H1 (cell line): ENCODE measurements at regions not wholly inside any gene's neighbourhood (a gene's known extent, or its start where the extent isn't known, plus 50 kb on each side); places are given as distances from the start of the nearest gene placed in this dataset.

ENCODE experiments used
- CTCF ChIA-PET: fragments of 300-600 bp; sonication (Branson Sonifier 250); formaldehyde crosslinking; loops from one replicate; lab custom pipeline; 2021; ENCODE audit not compliant: partially characterized antibody; lab: Charles Lee
- POLR2A ChIA-PET: fragments of 300-600 bp; sonication (Branson Sonifier 250); formaldehyde crosslinking; loops from one replicate; lab custom pipeline; 2021; ENCODE audit warnings: inconsistent platforms; ENCODE audit not compliant: partially characterized antibody; lab: Charles Lee
- DNase-seq, 2 experiments: peaks; one replicate each; pipeline versions ENCODE4 v3.0.0 to v3.0.0-alpha.2; 2010 to 2022; ENCODE audit warnings: low spot score in 2 of 2, low read depth in 1 of 2, mixed read lengths in 1 of 2
- FAIRE-seq: peaks from 2 replicates; lab custom pipeline; 2011; peaks lifted over from hg19 to GRCh38; lab: Jason Lieb, UNC
- H2AFZ ChIP-seq: 2 replicates; pipeline ENCODE4 v1.8.1; 2012; ENCODE audit warnings: low read length, inconsistent platforms
- H2AK5ac ChIP-seq: 2 replicates; pipeline ENCODE4 v1.6.1; 2013; ENCODE audit warnings: low read depth, low read length
- H2BK120ac ChIP-seq: replicated peaks from 2 replicates; pipeline ENCODE3; 2013; ENCODE audit warnings: low read depth, low read length, inconsistent platforms
- H2BK12ac ChIP-seq: 2 replicates; pipeline ENCODE4 v1.6.1; 2013; ENCODE audit warnings: low read depth, low read length
- H2BK15ac ChIP-seq: 2 replicates; pipeline ENCODE4 v1.6.1; 2013; ENCODE audit warnings: low read length
- H2BK20ac ChIP-seq: 2 replicates; pipeline ENCODE4 v1.6.1; 2013; ENCODE audit warnings: low read length
- H2BK5ac ChIP-seq: 2 replicates; pipeline ENCODE4 v1.6.1; 2013; ENCODE audit warnings: low read depth, low read length
- H3K14ac ChIP-seq: 2 replicates; pipeline ENCODE4 v1.6.1; 2013; ENCODE audit warnings: inconsistent platforms; ENCODE audit not compliant: insufficient read length
- H3K18ac ChIP-seq: 2 replicates; pipeline ENCODE4 v1.6.1; 2013; ENCODE audit warnings: low read length; ENCODE audit errors: extremely low read depth
- H3K23ac ChIP-seq: 2 replicates; pipeline ENCODE4 v1.6.1; 2013; ENCODE audit warnings: inconsistent platforms; ENCODE audit not compliant: insufficient read length
- H3K23me2 ChIP-seq: 2 replicates; pipeline ENCODE4 v1.6.1; 2013; ENCODE audit warnings: low read depth, low read length
- H3K27ac ChIP-seq: 2 replicates; pipeline ENCODE4 v1.6.1; 2011; ENCODE audit warnings: low read depth, low read length, inconsistent platforms
- H3K27me3 ChIP-seq, 4 experiments: replicated peaks in 1 of 4; 1 replicate in 1 of 4; 2 replicates in 3 of 4; pipeline versions ENCODE4 v1.6.1 to v1.8.1; 2011 to 2013; ENCODE audit warnings: low read length in 3 of 4, mild to moderate bottlenecking in 3 of 4, inconsistent platforms in 2 of 4, mixed read lengths in 2 of 4, moderate library complexity in 1 of 4; ENCODE audit not compliant: control insufficient read depth in 3 of 4, insufficient read depth in 3 of 4; ENCODE audit errors: extremely low read depth in 1 of 4
- H3K36me3 ChIP-seq, 4 experiments: 2 replicates each; pipeline versions ENCODE4 v1.6.1 to v1.8.1; 2011 to 2013; ENCODE audit warnings: mild to moderate bottlenecking in 4 of 4, low read length in 3 of 4, moderate library complexity in 2 of 4, control low read depth in 1 of 4, inconsistent platforms in 1 of 4; ENCODE audit not compliant: insufficient read depth in 4 of 4, control insufficient read depth in 2 of 4
- H3K4ac ChIP-seq: replicated peaks from 2 replicates; pipeline ENCODE3; 2013; ENCODE audit warnings: low read length, low read depth, mixed read lengths, inconsistent platforms; ENCODE audit not compliant: insufficient read length
- H3K4me1 ChIP-seq, 4 experiments: replicated peaks in 1 of 4; 1 replicate in 1 of 4; 2 replicates in 3 of 4; pipeline versions ENCODE4 v1.6.1 to v1.8.1; 2011 to 2013; ENCODE audit warnings: low read length in 3 of 4, inconsistent platforms in 2 of 4, mixed read lengths in 1 of 4; ENCODE audit not compliant: insufficient read depth in 4 of 4, control insufficient read depth in 3 of 4
- H3K4me2 ChIP-seq, 2 experiments: 2 replicates each; pipeline versions ENCODE4 v1.6.1 to v1.8.1; 2011 to 2013; ENCODE audit warnings: low read depth in 2 of 2, low read length in 2 of 2, control low read depth in 1 of 2, inconsistent platforms in 1 of 2, mild to moderate bottlenecking in 1 of 2; ENCODE audit not compliant: insufficient read depth in 1 of 2
- H3K4me3 ChIP-seq, 4 experiments: fragments of 200-600, 300-600 bp in 1 of 4; sonication (generic), shearing (Covaris generic), sonication (Bioruptor Twin) in 1 of 4; 2 replicates each; pipeline versions ENCODE4 v1.5.1 to v1.8.1; 2011 to 2016; ENCODE audit warnings: low read length in 4 of 4, low read depth in 3 of 4, control low read depth in 2 of 4, inconsistent platforms in 2 of 4, mild to moderate bottlenecking in 2 of 4, mixed read lengths in 1 of 4, moderate library complexity in 1 of 4; ENCODE audit not compliant: insufficient read depth in 2 of 4; ENCODE audit errors: extremely low read depth in 1 of 4
- H3K56ac ChIP-seq: replicated peaks from 2 replicates; pipeline ENCODE3; 2013; ENCODE audit warnings: low read depth, mild to moderate bottlenecking, mixed read lengths, low read length, inconsistent platforms; ENCODE audit not compliant: insufficient read length
- H3K79me1 ChIP-seq: 2 replicates; pipeline ENCODE4 v1.6.1; 2013; ENCODE audit warnings: low read depth, low read length, control low read depth
- H3K79me2 ChIP-seq, 2 experiments: 2 replicates each; pipeline versions ENCODE4 v1.6.1 to v1.8.1; 2012 to 2013; ENCODE audit warnings: low read length in 2 of 2, mild to moderate bottlenecking in 2 of 2, inconsistent platforms in 1 of 2; ENCODE audit not compliant: insufficient read depth in 2 of 2, control insufficient read depth in 1 of 2
- H3K9ac ChIP-seq, 4 experiments: replicated peaks in 1 of 4; 1 replicate in 1 of 4; 2 replicates in 3 of 4; pipeline versions ENCODE4 v1.6.1 to v1.8.1; 2011 to 2013; ENCODE audit warnings: low read depth in 3 of 4, low read length in 3 of 4, control low read depth in 2 of 4, mild to moderate bottlenecking in 2 of 4, moderate library complexity in 2 of 4, inconsistent platforms in 1 of 4; ENCODE audit errors: extremely low read depth in 1 of 4
- H3K9me3 ChIP-seq, 2 experiments: 2 replicates each; pipeline versions ENCODE4 v1.6.1 to v1.8.1; 2012 to 2013; ENCODE audit warnings: mild to moderate bottlenecking in 2 of 2, moderate library complexity in 2 of 2, control low read depth in 1 of 2, inconsistent platforms in 1 of 2, low read depth in 1 of 2, low read length in 1 of 2, mixed read lengths in 1 of 2; ENCODE audit not compliant: insufficient read depth in 2 of 2
- H4K20me1 ChIP-seq, 2 experiments: replicated peaks in 1 of 2; 2 replicates each; pipeline versions ENCODE3 to v1.8.1; 2011 to 2013; ENCODE audit warnings: inconsistent platforms in 2 of 2, low read length in 2 of 2, mild to moderate bottlenecking in 1 of 2; ENCODE audit not compliant: insufficient read depth in 2 of 2, control insufficient read depth in 1 of 2
- H4K5ac ChIP-seq: 2 replicates; pipeline ENCODE4 v1.6.1; 2013; ENCODE audit warnings: low read length, low read depth, mixed read lengths, inconsistent platforms; ENCODE audit not compliant: insufficient read length
- H4K8ac ChIP-seq: 2 replicates; pipeline ENCODE4 v1.8.0; 2013; ENCODE audit warnings: mild to moderate bottlenecking, moderate library complexity, low read length, inconsistent platforms; ENCODE audit not compliant: insufficient read depth; ENCODE audit errors: extremely low read depth
- H4K91ac ChIP-seq: replicated peaks from 2 replicates; pipeline ENCODE3; 2013; ENCODE audit warnings: low read length, mixed read lengths, inconsistent platforms; ENCODE audit not compliant: insufficient read length
- ATF3 ChIP-seq: IDR thresholded peaks from 2 replicates; pipeline ENCODE4 v1.6.1; 2011; ENCODE audit warnings: low read depth, mild to moderate bottlenecking, low read length; ENCODE audit not compliant: insufficient read depth
- CREB1 ChIP-seq: IDR thresholded peaks from 2 replicates; pipeline ENCODE4 v1.6.1; 2012; ENCODE audit warnings: inconsistent platforms
- JUND ChIP-seq: IDR thresholded peaks from 2 replicates; pipeline ENCODE4 v1.6.1; 2011; ENCODE audit warnings: mild to moderate bottlenecking, improper control_type of control experiment, low read length
- SP2 ChIP-seq: IDR thresholded peaks from 2 replicates; pipeline ENCODE4 v1.6.1; 2012; ENCODE audit warnings: mild to moderate bottlenecking, low read length, inconsistent platforms
- SP4 ChIP-seq: IDR thresholded peaks from 2 replicates; pipeline ENCODE4 v1.6.1; 2012; ENCODE audit warnings: low read length, inconsistent platforms
- SUZ12 ChIP-seq: fragments of 200-600 bp; sonication (generic); IDR thresholded peaks from 2 replicates; pipeline ENCODE4 v1.6.1; 2012; ENCODE audit warnings: mild to moderate bottlenecking, inconsistent platforms, low read length, moderate library complexity, mixed read lengths
- TCF12 ChIP-seq: IDR thresholded peaks from 2 replicates; pipeline ENCODE4 v1.6.1; 2011; ENCODE audit warnings: low read depth, mild to moderate bottlenecking, low read length
- WGBS, 2 experiments: shearing (Covaris generic) in 1 of 2; methylation state at CpG; one replicate each; pipeline versions ENCODE4 v1.1.6 to v1.1.7; 2013 to 2015; ENCODE audit warnings: low lambda C conversion rate in 2 of 2, mixed read lengths in 2 of 2, inconsistent platforms in 1 of 2, low coverage in 1 of 2, missing lambda C conversion rate in 1 of 2; ENCODE audit not compliant: insufficient replicate concordance in 2 of 2, insufficient coverage in 1 of 2, insufficient read length in 1 of 2; ENCODE audit errors: extremely low coverage in 1 of 2, missing lambda C conversion rate in 1 of 2; 5-methylcytosine and 5-hydroxymethylcytosine counted together

DNA sequence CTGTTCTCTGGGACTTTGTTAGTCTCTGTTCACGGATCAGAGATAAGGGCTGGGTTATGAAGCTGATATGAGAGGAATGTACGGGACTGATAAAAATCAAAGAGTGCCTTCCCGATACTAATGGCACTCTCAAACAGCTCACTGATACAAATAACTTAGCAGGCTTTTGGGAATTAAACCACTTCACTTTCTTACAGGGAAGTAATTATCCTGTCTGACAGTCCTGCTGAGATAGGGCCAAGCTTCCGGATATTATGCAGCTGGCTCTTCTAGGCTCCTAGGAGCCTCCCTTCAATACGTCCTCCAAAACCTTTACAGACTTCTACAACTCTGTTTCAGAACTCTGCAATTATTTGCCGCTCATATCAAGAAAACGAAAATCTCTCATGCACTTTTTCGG lies 418.0 kb downstream of the NLGN4X start:
- Histone ChIP-seq H4K8ac (no peak overlapping the region), H3K4me2 (no peak overlapping the region), H3K23ac (no peak overlapping the region), H2BK120ac (no peak overlapping the region), H3K4me1 (no peaks in the 10 kb centered on the region), H4K20me1 (no peaks in the 10 kb centered on the region), H3K79me2 (no peaks in the 10 kb centered on the region), H3K18ac (no peak overlapping the region), H2BK15ac (no peak overlapping the region), H2BK20ac (no peak overlapping the region), H4K91ac (no peak overlapping the region), H3K23me2 (no peaks in the 10 kb centered on the region), H3K9me3 (no peaks in the 10 kb centered on the region), H3K14ac (no peak overlapping the region), H3K4ac (no peak overlapping the region), H4K5ac (no peak overlapping the region), H3K56ac (no peak overlapping the region), H3K9ac (no peak overlapping the region), H3K36me3 (no peaks in the 10 kb centered on the region), H3K27me3 (no peaks in the 10 kb centered on the region), H2BK12ac (no peak overlapping the region), H3K27ac (no peak overlapping the region), H3K4me3 (no peak overlapping the region), H2BK5ac (no peak overlapping the region), H3K79me1 (no peaks in the 10 kb centered on the region), H2AK5ac (no peak overlapping the region), H2AFZ (no peak overlapping the region)
- DNase-seq (no peak), FAIRE-seq (no peak)
- 95% methylated on average over 7 of the region's 8 CpGs; no CpG with 5 or more reads in 1 of the 2 experiments for WGBS, 2 experiments
- no peak for TF ChIP-seq ATF3
- no peak for TF ChIP-seq CREB1
- TF ChIP-seq SP4, result no peak
- no peak for TF ChIP-seq SP2
- TF ChIP-seq TCF12, result no peak
- TF ChIP-seq JUND, result no peak
- no peak for TF ChIP-seq SUZ12
- ChIA-PET CTCF (no interaction called here), POLR2A (no interaction called here)
